Left renal pelvis (tissue), 4 donors: ENCODE measurements at regions not wholly inside any gene's neighbourhood (a gene's known extent, or its start where the extent isn't known, plus 50 kb on each side); places are given as distances from the start of the nearest gene placed in this dataset.
"Not testable (repeated sequence)": the region's sequence is repeated elsewhere in the genome, so short reads cannot be mapped to it uniquely, and the experiment has no call there.

Experiments
- DNase-seq, 4 donors: peaks; one replicate each; pipeline ENCODE4 v3.0.0-alpha.2; 2013; ENCODE audit warnings: low read depth in 4 of 4, low spot score in 3 of 4

GRCh38 chr1:224061436-224061835 is 52.5 kb upstream of the FBXO28 start:
- DNase-seq: no peak

DNA sequence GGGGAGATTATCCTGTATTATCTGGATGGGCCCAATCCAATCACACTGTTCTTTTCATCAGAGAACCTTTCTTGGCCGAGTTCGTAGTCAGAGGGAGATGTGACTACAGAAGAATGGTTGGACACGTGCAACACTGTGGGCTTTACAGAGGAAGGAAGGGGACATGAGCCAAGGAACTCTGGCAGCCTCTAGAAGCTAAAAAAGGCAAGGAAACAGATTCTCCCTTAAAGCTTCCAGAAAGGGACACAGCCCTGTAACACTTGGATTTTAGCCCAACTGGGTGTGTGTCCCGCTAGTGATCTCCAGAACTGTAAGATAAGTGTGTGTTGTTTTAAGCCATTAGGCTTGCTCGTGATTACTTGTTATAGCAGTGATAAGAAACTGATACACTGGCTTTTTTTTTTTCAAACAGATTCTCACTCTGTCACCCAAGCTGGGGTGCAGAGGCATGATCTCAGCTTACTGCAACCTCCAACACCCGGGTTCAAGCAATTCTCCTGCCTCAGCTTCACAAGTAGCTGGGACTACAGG is 53.9 kb upstream of the FBXO28 start:
- no peak for DNase-seq

GRCh38 chr1:224058303-224058702 is 55.6 kb upstream of the FBXO28 start:
- no peak for DNase-seq

DNA sequence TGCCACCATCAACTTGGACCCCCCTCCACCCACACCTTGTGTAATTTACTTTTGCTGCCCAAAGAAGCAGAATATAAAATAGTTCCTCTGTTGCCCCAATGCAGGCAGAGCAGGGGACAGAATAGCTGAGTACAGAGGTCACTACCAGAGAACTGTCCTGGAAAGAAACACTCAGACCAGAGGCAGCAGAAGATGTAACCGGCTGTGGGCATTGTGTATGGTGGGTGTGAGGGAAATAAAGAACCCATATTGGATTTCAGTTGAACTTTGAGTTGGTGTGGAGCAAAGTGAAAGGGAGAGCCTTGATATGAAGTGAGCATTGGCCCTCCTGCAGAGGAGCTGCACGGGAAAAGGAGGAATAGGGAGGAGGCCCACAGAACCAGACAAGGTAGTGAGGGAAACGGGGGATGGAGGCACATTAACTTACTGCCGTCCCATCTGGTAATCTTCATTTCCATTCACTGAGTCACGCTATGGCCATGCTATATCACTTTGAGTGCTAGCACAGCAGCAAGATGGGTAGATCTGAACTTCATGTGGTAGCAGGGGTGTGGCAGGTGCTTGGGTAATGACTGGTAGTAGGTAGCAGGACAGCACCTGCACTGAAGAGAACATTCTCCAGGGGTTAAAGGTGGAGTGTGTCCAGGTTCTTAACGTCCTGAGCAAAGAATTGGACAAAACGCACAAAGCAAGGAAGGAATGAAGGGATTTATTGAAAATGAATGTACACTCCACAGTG is 56.3 kb upstream of the FBXO28 start:
- DNase-seq: no peak

- DNase-seq: no peak
Observed at GRCh38 chr1:224054611-224055010, 59.3 kb upstream of the FBXO28 start.

- no peak for DNase-seq
Observed at GRCh38 chr1:224054012-224054411, 59.9 kb upstream of the FBXO28 start.

DNA sequence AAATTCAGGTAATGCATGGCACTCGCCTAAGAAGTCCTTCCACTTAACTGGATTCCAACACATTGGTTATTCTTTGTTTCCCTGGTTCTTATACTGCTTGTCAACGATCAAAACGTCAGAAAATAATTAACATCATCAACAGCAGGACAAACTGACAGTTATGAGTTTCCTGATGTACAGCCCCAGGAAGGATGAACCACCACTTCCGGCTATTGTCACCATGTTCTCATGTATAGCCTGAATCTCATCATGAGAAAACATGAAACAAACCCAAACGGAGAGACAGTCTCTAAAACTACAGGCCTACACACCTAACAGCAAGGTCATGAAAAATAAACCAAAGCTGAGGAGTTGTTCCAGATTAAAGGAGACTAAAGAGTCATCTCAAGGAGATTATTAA is 60.5 kb upstream of the FBXO28 start:
- no peak for DNase-seq

DNA sequence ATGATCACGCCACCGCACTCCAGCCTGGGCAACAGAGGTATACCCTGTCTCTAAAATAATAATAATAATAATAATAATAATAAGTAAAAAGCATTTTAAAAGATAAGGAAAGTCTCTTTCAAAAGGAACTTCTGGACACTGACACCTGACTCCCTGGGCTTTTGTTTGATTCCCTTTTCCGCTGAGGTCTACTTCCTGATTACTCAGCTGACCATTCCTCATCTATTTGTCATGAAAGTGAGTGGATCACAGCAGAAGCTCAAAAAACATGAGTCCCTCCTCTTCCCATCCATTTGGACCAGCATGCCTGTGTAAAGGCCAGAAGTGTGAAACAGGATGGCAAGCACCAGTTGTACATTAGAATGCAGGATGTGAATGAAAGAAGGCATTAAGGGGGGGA is 61.1 kb upstream of the FBXO28 start:
- DNase-seq: no peak

DNA sequence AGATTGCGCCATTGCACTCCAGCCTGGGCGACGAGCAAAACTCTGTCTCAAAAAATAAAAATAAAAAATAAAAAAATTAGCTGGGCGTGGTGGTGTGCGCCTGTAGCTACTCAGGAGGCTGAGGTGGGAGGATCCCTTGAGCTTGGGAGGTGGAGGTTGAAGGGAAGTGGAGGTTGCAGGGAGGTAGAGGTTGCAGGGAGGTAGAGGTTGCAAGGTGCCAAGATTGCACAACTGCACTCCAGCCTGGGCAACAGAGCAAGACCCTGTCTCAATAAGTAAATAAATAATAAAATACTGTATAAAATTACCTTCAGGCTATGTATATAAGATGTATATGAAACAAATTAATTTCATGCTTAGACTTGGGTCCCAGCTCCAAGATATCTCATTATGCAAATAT is 62.1 kb upstream of the FBXO28 start:
- DNase-seq: not testable (repeated sequence)

- DNase-seq: no peak
Observed at GRCh38 chr1:224051086-224051406, 62.9 kb upstream of the FBXO28 start.

GRCh38 chr1:224047538-224047937 is 66.4 kb upstream of the FBXO28 start:
- no peak for DNase-seq

DNA sequence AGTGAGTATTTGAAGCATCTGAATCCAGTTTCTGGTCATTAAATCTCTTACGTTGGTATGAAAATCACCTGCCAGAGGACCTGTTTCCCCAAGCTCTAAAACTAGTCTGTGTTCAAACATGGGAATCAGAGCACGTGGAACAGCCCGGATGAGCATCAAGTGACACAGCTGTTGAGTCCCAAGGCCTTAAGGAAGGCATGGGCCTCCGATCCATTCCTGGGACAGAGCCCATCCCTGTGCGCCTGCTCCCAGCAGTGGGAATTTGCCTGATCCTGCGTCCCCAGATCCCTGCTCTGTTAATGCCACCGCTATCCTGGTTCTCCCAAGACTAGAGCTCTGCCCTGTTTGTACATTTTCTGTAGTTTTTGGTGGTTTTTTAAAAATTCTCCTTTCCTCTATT is 68.4 kb upstream of the FBXO28 start:
- no peak for DNase-seq

DNA sequence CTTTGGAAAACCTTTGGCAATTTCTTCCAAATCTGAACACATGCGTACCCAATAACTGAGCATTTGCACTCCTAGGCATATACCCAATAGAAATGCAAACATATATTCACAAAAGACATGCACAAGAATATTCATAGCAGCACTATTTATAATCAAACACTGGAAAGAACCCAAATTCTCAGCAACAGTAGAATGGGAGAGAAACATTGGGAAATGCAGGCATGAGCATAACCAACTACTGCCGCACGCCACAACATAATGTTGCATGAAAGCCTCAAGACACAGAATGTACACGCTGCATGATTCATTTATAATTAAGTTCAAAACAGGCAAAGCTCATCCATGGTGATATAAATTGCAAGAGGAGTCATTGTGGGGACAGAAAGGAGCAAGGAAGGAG is 69.5 kb upstream of the FBXO28 start:
- DNase-seq: no peak

DNA sequence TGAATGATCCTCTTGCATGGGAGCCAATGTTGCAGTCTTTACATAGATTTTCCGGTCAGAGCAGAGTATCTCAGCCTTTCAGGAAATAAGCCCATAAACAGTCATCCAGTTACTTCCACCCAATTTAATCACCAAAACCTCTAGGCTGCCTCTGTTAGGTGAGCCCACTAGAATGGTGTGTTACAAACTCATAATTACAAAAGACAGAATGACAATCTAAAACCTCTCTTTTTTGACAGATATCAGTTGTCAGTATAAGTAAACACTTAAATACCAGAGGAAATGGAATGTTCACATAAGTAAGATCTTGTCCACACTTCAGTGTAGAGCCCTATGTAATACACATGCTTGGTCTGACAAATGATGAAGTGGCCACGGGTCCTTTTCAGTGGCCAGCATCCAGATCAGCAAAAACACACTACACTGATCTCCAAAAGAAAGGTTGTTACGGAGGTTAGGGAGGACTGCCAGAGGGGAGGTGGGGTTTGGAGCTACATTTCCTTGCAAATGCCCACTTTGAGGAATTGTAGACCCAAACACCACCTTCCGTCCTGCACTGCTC is 71.3 kb upstream of the FBXO28 start:
- DNase-seq: no peak

- DNase-seq: no peak
Observed at GRCh38 chr1:224041032-224041431, 72.9 kb upstream of the FBXO28 start.

GRCh38 chr1:224040423-224040822 is 73.5 kb upstream of the FBXO28 start:
- not testable (repeated sequence) for DNase-seq

DNA sequence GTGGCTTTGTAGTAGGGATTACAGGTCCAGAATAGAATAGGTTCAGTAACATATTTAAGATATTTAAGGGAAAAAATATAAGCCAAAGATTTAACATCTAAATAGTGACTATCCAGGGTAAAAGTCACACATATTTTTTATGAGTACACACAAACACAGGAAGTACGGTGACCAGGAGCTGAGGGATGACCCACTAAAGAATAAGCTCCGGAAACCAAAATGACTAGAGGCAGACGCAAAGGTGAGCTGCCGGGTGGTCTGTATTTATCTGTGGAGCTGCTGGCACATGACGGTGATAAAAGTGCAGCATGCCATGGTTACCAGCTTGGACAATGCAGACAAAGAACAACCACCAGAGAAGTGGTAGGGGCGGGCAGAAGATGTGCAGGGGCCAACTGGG is 73.9 kb upstream of the FBXO28 start:
- not testable (repeated sequence) for DNase-seq

DNA sequence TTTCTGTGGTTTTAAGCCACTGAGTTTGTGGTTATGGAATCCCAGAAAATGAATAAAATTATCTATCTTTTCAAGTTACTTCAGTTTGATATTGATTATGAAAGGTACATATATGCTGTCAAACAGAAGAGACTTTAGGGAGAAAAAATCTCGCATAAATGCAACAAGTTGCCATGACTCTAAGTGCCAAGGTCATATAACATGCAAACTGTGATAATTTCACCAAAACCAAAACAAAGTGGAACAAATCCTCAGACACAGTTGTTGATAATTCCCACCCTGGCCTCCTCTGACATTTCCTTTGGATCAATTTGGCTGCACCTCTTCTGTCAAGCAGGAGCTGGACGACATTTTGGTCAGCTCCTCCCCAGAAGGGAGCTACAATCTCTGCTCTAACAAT is 75.1 kb upstream of the FBXO28 start:
- DNase-seq: not testable (repeated sequence)

- not testable (repeated sequence) for DNase-seq
Observed at GRCh38 chr1:224037362-224037761, 76.5 kb upstream of the FBXO28 start.

DNA sequence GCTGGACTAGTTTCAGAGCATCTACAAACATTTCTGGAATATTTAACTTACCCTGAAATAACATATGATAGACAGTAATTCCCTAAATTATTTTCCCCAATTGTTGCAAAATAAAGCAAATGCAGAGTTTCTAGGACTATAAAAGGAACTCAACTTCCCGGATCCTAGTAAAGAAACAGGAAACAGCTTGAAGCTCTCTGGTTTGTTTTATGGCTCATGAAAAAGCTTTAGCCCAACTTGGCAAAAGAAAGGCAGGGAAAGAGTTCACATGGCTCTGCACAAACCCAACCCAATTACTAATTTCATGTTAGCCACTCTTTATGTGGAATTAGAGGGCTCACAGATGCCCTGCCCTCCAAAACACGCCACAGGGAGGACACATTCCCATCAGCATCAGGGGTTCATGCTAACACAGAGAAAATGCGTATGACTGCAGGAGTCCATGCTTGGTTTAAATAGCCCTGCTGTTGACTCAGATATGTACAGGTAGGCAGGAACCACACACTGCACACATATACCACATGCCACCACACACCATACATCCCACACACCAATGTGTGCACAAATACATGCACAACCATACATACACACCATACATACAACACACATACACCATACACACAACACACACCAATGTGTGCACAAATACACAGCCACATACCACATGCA is 81.2 kb upstream of the FBXO28 start:
- not testable (repeated sequence) for DNase-seq

- not testable (repeated sequence) for DNase-seq
Observed at GRCh38 chr1:224031986-224032385, 81.9 kb upstream of the FBXO28 start.

DNA sequence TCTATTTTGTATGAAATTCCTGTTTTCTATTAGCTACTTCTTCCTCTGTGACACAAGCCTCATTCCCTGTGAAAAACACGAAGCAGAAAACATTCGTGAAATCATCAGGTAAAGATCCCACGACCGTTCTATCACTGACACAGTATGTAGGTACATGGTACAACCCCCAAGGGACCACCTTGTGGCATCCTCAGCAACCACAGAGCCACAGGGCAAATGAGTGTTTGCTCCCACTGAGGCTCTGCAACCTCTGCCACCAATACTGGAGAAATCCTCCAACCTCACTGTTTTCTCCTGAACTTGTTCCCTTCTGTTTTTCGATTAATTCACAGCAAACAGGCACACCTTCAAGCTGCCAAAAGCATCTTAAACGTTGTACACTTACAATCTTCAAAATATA is 83.7 kb upstream of the FBXO28 start:
- DNase-seq: not testable (repeated sequence)
